ENCODE measurements at regions not wholly inside any gene's neighbourhood (a gene's known extent, or its start where the extent isn't known, plus 50 kb on each side); places are given as distances from the start of the nearest gene placed in this dataset.

DNA sequence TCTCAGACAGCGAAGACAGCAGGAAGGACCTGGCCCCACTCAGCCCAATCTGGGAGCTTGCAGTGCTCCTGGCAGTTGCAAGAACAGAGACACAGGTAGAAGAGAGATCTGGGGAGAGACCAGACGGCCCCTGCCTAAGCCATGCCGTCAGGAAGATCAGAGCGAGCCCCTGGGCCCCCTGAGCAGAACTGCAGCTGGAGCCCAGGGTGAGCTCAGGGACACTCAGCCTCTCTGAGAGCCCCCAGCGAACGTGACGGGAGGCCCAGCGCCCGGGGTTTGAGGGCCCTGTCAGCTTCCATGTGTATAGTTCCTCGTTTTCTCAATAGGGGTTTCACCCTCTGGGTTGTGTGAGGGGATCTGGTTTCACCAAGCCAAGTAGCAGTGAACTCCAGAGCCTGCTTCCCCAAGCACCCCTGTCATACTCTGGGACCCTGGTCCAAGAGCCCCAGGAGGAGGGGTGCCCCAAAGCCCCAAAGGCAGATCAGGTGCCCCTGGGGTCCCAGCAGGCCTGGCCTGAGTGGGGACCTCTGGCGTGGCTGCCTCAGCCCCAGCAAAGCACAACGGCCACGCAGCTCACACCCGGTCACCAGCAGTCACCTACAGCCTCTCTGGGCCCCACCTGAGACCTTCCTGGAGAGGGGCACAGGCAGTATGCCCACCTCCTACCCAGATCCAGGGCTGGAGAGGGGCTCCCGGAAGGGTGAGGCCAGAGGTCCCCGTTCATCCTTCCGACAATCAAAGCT, 431.3 kb upstream of the MYT1L start:
- TF ChIP-seq, protein P1, sequence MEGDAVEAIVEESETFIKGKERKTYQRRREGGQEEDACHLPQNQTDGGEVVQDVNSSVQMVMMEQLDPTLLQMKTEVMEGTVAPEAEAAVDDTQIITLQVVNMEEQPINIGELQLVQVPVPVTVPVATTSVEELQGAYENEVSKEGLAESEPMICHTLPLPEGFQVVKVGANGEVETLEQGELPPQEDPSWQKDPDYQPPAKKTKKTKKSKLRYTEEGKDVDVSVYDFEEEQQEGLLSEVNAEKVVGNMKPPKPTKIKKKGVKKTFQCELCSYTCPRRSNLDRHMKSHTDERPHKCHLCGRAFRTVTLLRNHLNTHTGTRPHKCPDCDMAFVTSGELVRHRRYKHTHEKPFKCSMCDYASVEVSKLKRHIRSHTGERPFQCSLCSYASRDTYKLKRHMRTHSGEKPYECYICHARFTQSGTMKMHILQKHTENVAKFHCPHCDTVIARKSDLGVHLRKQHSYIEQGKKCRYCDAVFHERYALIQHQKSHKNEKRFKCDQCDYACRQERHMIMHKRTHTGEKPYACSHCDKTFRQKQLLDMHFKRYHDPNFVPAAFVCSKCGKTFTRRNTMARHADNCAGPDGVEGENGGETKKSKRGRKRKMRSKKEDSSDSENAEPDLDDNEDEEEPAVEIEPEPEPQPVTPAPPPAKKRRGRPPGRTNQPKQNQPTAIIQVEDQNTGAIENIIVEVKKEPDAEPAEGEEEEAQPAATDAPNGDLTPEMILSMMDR (IDR thresholded peaks at IDR 0.05; ENCODE audit: low read length): no peak
- TF ChIP-seq EZH2 (optimal IDR thresholded peaks at IDR 0.05; ENCODE audit: low read depth, low read length) (no peak), EZH2phosphoT487 (IDR thresholded peaks at IDR 0.05; ENCODE audit: low read length) (no peak)
- no peaks in the 10 kb centered on the region for H4K20me1 ChIP-seq (ENCODE audit: insufficient read depth, low read length)
- H3K27me3 ChIP-seq (replicated peaks; ENCODE audit: insufficient read depth, low read length): no peaks in the 10 kb centered on the region

DNA sequence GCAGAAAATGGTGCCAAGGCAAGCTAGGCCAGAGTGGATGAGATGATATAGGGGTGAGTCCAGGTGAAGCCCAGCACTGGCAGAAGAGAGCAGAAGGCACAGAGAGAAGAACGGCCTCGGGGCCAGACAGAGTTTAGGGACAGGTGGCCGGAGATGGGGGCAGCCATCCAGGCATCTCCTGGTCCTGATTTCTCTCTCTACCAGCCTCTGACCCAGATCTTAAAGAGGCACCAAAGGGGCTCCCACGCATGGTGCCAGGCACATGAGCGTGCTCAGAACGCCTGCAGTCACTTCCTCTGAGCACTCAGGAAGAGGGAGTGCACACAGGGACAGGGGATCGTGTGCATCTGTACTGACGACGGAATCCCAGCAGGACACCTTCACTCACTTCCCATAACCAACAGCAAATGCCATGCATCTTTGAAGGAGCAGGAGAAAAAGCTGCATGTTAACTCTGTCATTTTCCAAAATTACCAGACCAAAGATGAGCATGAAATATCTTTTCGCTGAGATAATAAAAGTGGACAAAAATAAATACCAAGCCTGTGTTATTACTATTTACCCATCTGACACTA, 427.8 kb upstream of the MYT1L start:
- TF ChIP-seq, protein P1 (IDR thresholded peaks at IDR 0.05; ENCODE audit: low read length): no peak
- TF ChIP-seq EZH2 (optimal IDR thresholded peaks at IDR 0.05; ENCODE audit: low read depth, low read length) (no peak), EZH2phosphoT487 (IDR thresholded peaks at IDR 0.05; ENCODE audit: low read length) (no peak)
- Histone ChIP-seq H3K27me3 (replicated peaks; ENCODE audit: insufficient read depth, low read length) (no peaks in the 10 kb centered on the region), H3K9ac (ENCODE audit: low read length) (no peak overlapping the region), H4K20me1 (ENCODE audit: insufficient read depth, low read length) (no peaks in the 10 kb centered on the region), H3K79me2 (ENCODE audit: low read length) (no peaks in the 10 kb centered on the region), H3K4me2 (ENCODE audit: low read depth, low read length) (no peak overlapping the region), H3K9me3 (replicated peaks; ENCODE audit: insufficient read depth, low read length) (no peaks in the 10 kb centered on the region), H3K27ac (ENCODE audit: low read length) (no peak overlapping the region), H3K4me3 (ENCODE audit: low read length) (no peak overlapping the region), H2AFZ (ENCODE audit: low read length) (no peak overlapping the region), H3K36me3 (replicated peaks; ENCODE audit: insufficient read depth, low read length) (no peaks in the 10 kb centered on the region), H3K9me2 (replicated peaks; ENCODE audit: insufficient read depth, low read length) (no peaks in the 10 kb centered on the region), H3K4me1 (ENCODE audit: low read length) (no peaks in the 10 kb centered on the region), H3F3A (ENCODE audit: insufficient read depth, low read length) (no peaks in the 10 kb centered on the region)
- DNase-seq: no peak

More for the DNA sequence above, 431.3 kb upstream of the MYT1L start:
- Histone ChIP-seq H3K4me3 (ENCODE audit: low read length) (no peak overlapping the region), H3K9me3 (replicated peaks; ENCODE audit: insufficient read depth, low read length) (no peaks in the 10 kb centered on the region), H3K79me2 (ENCODE audit: low read length) (no peaks in the 10 kb centered on the region), H3K9me2 (replicated peaks; ENCODE audit: insufficient read depth, low read length) (no peaks in the 10 kb centered on the region), H3F3A (ENCODE audit: insufficient read depth, low read length) (no peaks in the 10 kb centered on the region), H2AFZ (ENCODE audit: low read length) (no peak overlapping the region), H3K4me1 (ENCODE audit: low read length) (no peaks in the 10 kb centered on the region), H3K9ac (ENCODE audit: low read length) (no peak overlapping the region), H3K27ac (ENCODE audit: low read length) (no peak overlapping the region), H3K36me3 (replicated peaks; ENCODE audit: insufficient read depth, low read length) (no peaks in the 10 kb centered on the region), H3K4me2 (ENCODE audit: low read depth, low read length) (no peak overlapping the region)
- no peak for DNase-seq

DNA sequence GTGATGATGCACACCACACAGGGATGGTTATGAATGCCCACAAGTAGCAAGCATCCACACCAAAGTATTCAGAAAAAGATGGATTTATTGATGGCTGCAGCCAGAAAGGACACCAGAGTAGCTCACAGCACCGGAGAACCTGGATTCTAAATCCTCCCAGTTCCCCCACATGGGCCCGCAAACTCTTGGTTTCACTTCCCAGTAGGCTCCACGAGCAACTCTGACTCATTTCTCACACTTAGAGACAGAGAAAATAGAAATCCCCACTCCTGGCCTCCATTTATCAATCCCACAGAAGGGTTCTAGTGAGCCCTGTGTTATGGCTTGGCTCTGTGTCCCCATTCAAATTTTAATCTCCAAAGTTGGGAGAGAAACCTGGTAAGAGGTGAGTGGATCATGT, 426.7 kb upstream of the MYT1L start:
- H3K27ac ChIP-seq (ENCODE audit: low read length): no peak overlapping the region
- no peak for DNase-seq
- TF ChIP-seq, protein P1 (IDR thresholded peaks at IDR 0.05; ENCODE audit: low read length): no peak
- TF ChIP-seq EZH2phosphoT487 (IDR thresholded peaks at IDR 0.05; ENCODE audit: low read length) (no peak), EZH2 (optimal IDR thresholded peaks at IDR 0.05; ENCODE audit: low read depth, low read length) (no peak)
- H3K79me2 ChIP-seq (ENCODE audit: low read length): no peaks in the 10 kb centered on the region
- no peaks in the 10 kb centered on the region for H4K20me1 ChIP-seq (ENCODE audit: insufficient read depth, low read length)
- H3K9me2 ChIP-seq (replicated peaks; ENCODE audit: insufficient read depth, low read length): no peaks in the 10 kb centered on the region
- no peak overlapping the region for H3K4me2 ChIP-seq (ENCODE audit: low read depth, low read length)
- no peak overlapping the region for H3K9ac ChIP-seq (ENCODE audit: low read length)
- H3K9me3 ChIP-seq (replicated peaks; ENCODE audit: insufficient read depth, low read length): no peaks in the 10 kb centered on the region
- no peak overlapping the region for H3K4me3 ChIP-seq (ENCODE audit: low read length)
- no peaks in the 10 kb centered on the region for H3F3A ChIP-seq (ENCODE audit: insufficient read depth, low read length)
- no peaks in the 10 kb centered on the region for H3K4me1 ChIP-seq (ENCODE audit: low read length)
- H2AFZ ChIP-seq (ENCODE audit: low read length): no peak overlapping the region
- no peaks in the 10 kb centered on the region for H3K36me3 ChIP-seq (replicated peaks; ENCODE audit: insufficient read depth, low read length)
- no peaks in the 10 kb centered on the region for H3K27me3 ChIP-seq (replicated peaks; ENCODE audit: insufficient read depth, low read length)

All from MM.1S (cell line).